Hematopoietic multipotent progenitor cell treated with erythropoietin and hydrocortisone succinate and interleukin-3 and kit ligand, for 4 days (in vitro differentiated cells): ENCODE measurements at regions not wholly inside any gene's neighbourhood (a gene's known extent, or its start where the extent isn't known, plus 50 kb on each side); places are given as distances from the start of the nearest gene placed in this dataset.
"Not testable (repeated sequence)": the region's sequence is repeated elsewhere in the genome, so short reads cannot be mapped to it uniquely, and the experiment has no call there.

ENCODE experiments used
- DNase-seq: peaks from one replicate; pipeline ENCODE4 v3.0.0-alpha.2; 2015

GRCh38 chr7:138377306-138377705 is 82.8 kb upstream of the TRIM24 start:
- no peak for DNase-seq

DNA sequence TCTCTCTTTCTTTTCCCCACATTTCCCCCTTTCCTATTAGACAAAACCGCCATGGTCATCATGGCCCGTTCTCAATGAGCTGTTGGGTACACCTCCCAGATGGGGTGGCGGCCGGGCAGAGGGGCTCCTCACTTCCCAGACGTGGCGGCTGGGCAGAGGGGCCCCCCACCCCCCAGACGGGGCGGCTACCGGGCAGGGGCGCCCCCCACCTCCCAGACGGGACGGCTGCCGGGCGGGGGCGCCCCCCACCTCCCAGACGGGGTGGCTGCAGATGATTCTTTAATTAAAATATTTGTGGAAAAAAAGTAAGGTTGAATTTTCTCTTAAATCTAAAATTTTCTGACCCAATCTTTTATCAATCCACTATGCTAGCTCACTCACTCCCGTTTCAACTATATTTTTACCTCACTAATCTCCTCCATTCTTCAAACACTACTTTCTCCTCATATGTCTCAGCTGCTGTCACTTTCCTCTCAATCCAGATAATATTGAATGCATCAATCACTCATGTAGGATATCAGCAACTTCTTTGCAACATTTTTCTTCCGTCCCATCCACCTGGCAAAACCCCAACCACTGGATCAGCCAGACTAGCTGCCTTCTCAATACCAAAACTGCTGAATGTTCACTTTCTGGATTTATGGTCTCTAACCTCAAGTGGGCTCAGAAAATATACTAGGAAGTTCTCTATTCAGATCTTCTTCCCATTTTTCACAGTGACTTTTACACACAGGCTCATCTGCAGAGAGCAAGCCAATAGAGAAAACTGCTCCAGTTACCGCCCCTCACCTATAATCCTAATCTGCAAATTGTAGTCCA is 81.1 kb upstream of the TRIM24 start:
- DNase-seq = no peak

DNA sequence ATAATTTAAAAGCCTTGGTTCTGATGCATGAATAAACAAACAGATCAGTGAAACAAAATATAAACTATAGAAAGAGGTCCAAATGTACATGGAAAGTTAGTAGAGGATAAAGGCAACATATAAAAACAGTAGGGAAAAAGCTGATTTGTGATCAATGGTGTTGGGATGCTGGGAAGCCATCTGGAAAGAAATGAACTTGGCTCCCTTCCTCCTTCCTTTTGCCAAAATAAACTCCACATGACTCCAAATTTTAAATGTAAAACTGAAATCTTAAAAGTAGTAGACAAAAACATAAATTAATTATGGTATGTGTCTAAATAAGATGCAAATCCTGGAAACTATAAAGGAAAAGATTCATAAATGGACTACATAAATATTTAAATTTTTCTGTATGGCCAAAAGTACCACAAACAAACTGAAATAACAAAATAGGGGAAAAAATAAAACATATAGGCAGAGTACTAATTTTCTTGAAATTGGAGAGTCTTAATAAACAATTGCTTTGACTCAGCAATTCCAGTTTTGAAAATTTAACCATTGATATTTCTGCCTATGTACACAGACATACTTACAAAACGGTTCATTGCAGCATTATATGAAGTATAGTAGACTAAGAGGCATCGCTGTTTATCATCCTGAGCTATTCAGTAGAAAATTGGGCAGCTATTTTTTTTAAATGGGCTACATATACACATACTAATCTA is 77.0 kb upstream of the TRIM24 start:
- no peak for DNase-seq

DNA sequence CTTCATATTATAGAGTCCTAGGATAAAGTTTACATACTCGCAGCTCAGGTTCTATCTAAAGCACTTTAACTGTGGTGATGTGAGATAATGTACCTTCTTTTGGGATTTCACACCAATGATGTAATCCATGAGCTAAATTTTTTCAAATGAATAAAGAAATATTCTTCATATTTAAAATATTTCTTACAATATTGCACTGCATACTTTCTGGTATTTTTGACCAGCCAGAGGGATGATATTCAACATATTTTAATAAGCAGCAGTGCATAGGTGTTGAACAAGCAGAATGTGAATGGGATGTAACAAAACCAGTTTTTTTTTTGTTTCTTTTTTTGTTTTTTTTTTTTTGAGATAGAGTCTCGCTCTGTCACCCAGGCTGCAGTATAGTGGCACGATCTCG is 73.2 kb upstream of the TRIM24 start:
- no peak for DNase-seq

GRCh38 chr7:138387755-138388475 is 72.1 kb upstream of the TRIM24 start:
- DNase-seq = peak; percentile 66

- DNase-seq = peak; percentile 40
Measured at GRCh38 chr7:138388673-138389491, 71.2 kb upstream of the TRIM24 start.

GRCh38 chr7:138395763-138396162 is 64.3 kb upstream of the TRIM24 start:
- no peak for DNase-seq

DNA sequence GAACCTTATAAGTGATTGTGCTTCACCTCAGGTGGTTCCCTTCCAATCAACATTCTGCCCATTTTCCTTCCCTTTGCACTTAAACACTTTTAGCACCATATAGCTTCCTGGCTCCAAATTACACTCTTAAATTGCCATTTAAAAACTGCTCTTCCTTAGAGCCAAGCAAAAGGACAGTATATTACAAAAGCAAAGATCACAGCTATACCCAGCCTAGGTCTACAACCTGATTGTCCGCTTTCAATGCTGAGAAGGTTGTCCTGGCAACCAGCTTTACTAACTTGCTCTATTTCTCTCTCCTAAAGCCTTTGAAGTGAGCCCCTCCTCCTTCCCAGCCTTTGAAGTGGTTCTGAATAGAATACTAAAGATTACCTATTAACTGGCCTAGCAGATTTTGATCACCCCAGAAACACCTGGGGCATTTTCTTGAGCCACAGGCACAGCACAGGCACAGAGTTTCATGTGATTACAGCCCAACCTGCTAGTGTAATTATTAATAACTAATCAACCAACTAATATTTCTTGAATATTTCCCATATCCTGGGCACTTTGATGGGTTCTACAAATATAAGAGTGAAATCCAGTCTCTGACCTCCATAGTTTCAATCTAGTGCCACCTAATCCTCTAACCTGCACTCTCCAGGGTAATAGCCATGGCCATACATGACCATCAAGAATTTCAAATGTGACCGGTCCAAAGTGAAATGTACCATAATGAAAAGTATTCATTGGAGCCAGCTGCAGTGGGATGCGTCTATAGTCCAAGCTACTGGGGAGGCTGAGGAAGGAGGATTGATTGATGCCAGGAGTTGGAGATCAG is 63.6 kb upstream of the TRIM24 start:
- DNase-seq = no peak

DNA sequence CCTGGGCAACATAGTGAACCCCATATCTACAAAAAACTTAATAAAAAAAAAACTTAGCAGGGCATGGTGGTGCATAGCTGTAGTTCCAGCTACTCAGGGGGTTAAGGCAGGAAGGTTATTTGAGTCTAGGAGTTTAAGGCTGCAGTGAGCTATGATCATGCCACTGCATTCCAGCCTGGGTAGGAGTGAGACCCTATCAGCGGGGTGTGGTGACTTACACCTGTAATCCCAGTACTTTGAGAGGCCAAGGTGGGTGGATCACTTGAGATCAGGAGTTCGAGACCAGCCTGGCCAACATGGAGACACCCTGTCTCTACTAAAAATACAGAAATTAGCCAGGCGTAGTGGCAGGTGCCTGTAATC is 63.0 kb upstream of the TRIM24 start:
- not testable (repeated sequence) for DNase-seq

GRCh38 chr7:138398857-138399256 is 61.2 kb upstream of the TRIM24 start:
- no peak for DNase-seq

GRCh38 chr7:138400400-138400886 is 59.6 kb upstream of the TRIM24 start:
- DNase-seq = peak; percentile 86

- DNase-seq = no peak
Measured at GRCh38 chr7:138402749-138403148, 57.3 kb upstream of the TRIM24 start.

GRCh38 chr7:138405496-138405895 is 54.6 kb upstream of the TRIM24 start:
- no peak for DNase-seq

GRCh38 chr7:138407792-138408191 is 52.3 kb upstream of the TRIM24 start:
- no peak for DNase-seq
